GM19328 (cell line): ENCODE measurements at regions not wholly inside any gene's neighbourhood (a gene's known extent, or its start where the extent isn't known, plus 50 kb on each side); places are given as distances from the start of the nearest gene placed in this dataset.

Experiments used
- ATAC-seq: cut with Tn5 transposase; IDR thresholded peaks from one replicate; pipeline ENCODE4 v1.9.1; 2021; ENCODE audit warnings: mild to moderate bottlenecking, moderate library complexity; ENCODE audit not compliant: unreplicated experiment

GRCh38 chr18:78165525-78165924 lies 814.1 kb upstream of the SALL3 start:
- ATAC-seq, result no peak

- no peak for ATAC-seq
Measured at GRCh38 chr18:78168526-78168925, 811.1 kb upstream of the SALL3 start.

DNA sequence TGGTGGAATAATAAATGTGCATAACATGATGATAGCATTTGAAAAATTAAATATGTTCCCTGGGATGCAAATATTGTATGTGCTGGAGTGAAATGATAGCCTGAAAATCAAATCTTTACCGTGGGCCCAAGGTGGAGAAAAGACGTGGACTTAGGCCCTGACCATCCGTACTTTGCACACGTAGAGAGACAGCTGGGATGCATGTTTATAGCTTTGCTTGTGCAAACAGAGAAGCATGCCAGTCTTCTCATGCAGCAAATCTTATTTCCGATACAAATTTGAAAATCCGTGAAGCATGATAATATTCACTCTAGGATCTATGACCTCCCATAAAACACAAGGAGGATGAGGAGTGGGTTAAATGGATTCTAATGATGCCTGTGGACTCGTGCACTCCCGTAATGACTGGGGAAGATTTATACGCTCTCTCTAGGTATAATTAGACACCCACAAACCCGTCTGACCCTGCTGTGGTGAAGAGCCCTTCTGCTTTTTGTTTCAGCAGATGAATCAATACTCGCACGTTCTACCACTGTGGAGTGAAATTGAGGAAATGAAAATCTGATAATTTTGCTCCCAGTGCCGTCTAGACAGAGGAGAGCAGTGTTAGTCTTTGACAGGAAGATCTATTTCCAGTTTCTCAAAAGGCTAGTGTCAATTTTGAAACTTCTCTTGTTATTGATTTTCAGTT lies 810.3 kb upstream of the SALL3 start:
- ATAC-seq, result no peak

DNA sequence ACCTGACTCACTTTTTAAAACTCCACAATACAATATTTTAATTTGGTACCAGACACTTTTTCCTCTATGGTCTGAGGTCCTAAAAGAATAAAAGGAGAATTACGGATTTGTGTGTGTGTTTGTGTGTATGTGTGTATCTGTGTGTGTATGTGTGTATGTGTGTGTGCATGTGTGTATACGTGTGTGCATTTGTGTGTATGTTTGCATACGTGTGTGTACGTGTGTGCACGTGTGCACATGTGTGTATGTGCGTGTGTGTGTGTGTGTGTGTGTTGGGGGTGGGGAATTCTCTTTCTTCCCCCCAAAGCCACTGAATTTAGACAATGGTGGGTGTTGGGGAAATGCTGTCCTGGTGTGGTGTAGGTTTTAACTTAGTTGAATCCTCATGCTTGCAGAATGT lies 807.7 kb upstream of the SALL3 start:
- no peak for ATAC-seq

GRCh38 chr18:78174737-78175136 lies 804.9 kb upstream of the SALL3 start:
- no peak for ATAC-seq

DNA sequence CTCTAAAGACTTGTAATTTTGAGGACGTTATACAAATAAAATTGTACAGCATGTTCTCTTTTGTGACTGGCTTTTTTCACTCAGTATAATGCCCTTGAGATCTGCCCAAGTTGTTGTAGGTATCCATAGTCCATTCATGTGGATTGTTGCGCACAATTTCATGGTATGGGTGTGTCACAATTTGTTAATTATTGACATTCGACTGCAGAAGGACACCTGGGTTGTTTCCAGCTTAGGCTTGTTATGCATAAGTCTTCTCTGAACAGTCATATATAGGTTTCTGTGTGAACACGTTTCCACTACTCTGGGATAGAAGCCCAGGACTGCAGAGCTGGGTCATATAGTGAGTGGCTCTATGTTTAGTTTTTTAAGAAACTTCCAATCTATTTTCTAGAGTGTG lies 800.8 kb upstream of the SALL3 start:
- no peak for ATAC-seq

GRCh38 chr18:78180741-78181140 lies 798.9 kb upstream of the SALL3 start:
- no peak for ATAC-seq

DNA sequence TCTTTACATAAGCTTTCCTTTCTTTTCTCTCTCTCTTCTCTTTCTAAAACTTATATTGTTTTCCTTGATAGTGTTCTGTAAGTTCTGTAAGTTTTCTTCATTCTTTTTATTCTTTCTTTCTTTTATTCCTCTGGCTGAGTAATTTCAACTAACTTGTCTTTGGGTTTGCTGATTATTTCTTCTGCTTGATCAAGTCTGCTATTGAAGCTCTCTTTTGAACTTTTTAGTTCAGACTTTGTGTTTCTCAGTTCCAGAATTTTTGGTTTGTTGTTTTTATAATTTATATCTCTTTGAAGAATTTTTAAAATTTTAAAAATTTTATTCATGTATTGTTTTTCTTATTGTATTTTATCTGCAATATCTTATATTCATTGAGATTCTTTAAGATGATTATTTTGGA lies 795.8 kb upstream of the SALL3 start:
- ATAC-seq, result no peak

- no peak for ATAC-seq
Measured at GRCh38 chr18:78191276-78191675, 788.3 kb upstream of the SALL3 start.

- ATAC-seq, result no peak
Measured at GRCh38 chr18:78192054-78192453, 787.6 kb upstream of the SALL3 start.

- no peak for ATAC-seq
Measured at GRCh38 chr18:78196280-78196679, 783.3 kb upstream of the SALL3 start.

GRCh38 chr18:78199002-78199401 lies 780.6 kb upstream of the SALL3 start:
- no peak for ATAC-seq

- ATAC-seq, result no peak
Measured at GRCh38 chr18:78199611-78200010, 780.0 kb upstream of the SALL3 start.

DNA sequence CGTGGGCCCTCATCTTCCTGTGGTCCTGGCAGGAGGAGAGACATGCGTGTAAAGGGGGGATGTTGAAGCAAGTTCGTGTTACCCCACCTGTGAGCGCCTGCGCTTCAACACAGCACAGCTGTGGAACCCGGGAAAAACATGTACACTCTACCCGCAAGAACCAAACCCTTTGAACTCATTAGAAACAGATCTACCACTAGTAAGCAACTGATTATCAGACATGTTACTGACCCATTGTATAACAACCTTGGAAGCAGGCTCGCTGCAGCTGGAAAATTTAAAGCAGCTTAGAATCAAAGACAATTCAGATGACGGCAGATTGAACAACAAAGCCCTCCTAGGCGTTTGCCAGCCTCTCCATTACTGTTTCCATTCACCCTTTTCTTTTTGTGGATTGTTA lies 771.7 kb upstream of the SALL3 start:
- ATAC-seq, result no peak

DNA sequence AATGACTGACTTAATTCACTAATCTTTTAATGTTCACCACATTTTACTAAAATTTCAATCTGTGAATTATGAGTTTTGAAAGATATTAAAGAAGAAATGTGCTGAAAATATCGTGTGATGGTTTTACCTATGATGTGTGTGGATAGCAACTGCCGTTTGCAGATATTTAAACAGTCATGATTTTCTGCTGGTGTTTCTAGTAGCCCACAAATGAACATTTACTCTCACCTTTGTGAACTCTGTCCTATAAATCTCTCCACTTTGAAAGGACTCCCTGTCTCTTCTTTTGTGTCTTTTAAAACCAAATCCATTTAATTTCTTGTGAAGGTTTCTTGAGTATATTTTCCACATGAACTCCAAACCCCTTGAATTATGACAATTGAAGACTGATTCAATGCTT lies 771.2 kb upstream of the SALL3 start:
- no peak for ATAC-seq

DNA sequence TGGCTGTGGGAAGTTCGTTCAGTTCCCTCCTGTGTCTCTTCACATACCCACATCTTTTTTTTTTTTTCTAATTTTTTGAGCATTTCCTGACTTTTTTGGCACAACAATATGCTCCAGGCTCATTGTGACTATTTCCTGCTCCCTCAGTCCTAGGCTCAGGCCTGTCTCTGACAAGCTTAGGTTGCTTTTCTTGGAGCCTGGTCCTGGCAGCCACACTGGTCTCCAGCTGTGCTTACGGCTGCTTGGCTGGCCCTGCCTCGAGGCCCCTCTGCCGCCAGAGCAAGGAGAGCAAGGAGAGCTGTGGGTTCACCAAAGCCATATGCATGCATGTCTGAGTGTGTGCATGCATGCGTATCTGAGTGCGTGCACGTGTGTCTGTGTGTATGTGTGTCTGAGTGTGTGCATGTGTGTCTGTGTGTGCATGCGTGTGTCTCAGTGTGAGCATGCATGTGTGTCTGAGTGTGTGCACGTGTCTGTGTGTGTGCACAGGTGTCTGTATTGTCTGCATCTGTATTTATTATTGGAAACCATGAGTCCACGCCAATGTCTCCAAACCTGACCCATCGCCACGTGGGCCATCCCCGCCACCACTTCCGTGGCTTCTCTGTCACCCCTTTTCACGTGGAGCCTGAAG lies 766.1 kb upstream of the SALL3 start:
- no peak for ATAC-seq

GRCh38 chr18:78221496-78221895 lies 758.1 kb upstream of the SALL3 start:
- ATAC-seq, result no peak

- no peak for ATAC-seq
Measured at GRCh38 chr18:78228974-78229373, 750.6 kb upstream of the SALL3 start.

- no peak for ATAC-seq
Measured at GRCh38 chr18:78230911-78231310, 748.7 kb upstream of the SALL3 start.

GRCh38 chr18:78232196-78232595 lies 747.4 kb upstream of the SALL3 start:
- ATAC-seq, result no peak

DNA sequence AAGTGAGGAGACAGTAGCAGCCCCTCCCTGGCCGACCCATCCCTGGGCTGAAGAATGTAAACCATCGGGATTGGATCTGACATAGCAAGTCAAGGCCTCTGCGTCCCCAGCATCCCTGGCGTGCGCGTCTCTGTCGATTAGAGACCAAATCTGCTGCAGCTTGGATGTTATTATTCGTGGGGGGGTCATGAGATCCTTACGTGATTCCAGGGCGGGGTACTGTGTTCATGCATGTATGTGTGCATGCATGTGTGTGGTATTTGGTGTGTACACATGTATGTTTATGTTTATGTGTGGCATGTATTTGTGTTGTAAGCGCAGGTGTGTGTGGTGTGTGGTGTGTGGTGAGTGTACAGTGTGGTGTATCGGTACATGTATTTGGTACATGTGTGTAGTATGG lies 741.8 kb upstream of the SALL3 start:
- no peak for ATAC-seq

- no peak for ATAC-seq
Measured at GRCh38 chr18:78238404-78239089, 741.1 kb upstream of the SALL3 start.
